ENCODE measurements at regions not wholly inside any gene's neighbourhood (a gene's known extent, or its start where the extent isn't known, plus 50 kb on each side); places are given as distances from the start of the nearest gene placed in this dataset.

DNA sequence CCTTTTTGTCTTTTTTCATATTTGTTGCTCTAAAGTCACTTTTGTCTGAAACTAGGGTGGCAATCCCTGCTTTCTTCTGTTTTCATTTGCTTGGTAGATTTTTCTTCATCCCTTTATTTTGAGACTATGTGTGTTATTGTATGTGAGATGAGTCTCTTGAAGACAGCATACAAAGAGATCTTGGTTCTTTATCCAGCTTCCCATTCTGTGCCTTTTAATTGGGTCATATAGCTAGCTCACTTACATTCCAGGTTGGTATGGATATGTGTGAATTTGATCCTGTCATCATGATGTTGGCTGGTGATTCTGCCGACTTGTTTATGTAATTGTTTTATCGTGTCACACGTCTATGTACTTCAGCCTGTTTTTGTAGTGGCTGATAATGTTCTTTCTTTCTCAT, 267.7 kb upstream of the MGAT4C start:
- no peak for DNase-seq (ENCODE audit: low read depth)
- TF ChIP-seq, protein P1, sequence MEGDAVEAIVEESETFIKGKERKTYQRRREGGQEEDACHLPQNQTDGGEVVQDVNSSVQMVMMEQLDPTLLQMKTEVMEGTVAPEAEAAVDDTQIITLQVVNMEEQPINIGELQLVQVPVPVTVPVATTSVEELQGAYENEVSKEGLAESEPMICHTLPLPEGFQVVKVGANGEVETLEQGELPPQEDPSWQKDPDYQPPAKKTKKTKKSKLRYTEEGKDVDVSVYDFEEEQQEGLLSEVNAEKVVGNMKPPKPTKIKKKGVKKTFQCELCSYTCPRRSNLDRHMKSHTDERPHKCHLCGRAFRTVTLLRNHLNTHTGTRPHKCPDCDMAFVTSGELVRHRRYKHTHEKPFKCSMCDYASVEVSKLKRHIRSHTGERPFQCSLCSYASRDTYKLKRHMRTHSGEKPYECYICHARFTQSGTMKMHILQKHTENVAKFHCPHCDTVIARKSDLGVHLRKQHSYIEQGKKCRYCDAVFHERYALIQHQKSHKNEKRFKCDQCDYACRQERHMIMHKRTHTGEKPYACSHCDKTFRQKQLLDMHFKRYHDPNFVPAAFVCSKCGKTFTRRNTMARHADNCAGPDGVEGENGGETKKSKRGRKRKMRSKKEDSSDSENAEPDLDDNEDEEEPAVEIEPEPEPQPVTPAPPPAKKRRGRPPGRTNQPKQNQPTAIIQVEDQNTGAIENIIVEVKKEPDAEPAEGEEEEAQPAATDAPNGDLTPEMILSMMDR (IDR thresholded peaks at IDR 0.05; ENCODE audit: insufficient read depth, low read depth, low read length, missing control alignments): no peak

DNA sequence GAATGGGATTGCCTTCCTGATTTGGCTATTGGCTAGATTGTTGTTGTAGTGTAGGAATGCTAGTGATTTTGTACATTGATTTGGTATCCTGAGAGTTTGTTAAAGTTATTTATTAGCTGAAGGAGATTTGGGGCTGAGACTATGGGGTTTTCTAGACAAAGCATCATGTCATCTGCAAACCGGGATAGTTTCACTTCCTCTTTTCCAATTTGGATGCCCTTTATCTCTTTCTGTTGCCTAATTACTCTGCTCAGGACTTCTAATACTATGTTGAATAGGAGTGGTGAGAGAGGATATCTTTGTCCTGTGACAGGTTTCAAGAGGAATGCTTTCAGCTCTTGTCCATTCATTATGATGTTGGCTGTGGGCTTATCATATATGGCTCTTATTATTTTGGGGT, 265.7 kb upstream of the MGAT4C start:
- TF ChIP-seq, protein P1 (IDR thresholded peaks at IDR 0.05; ENCODE audit: insufficient read depth, low read depth, low read length, missing control alignments): no peak
- H3K4me3 ChIP-seq (ENCODE audit: low read length): no peak overlapping the region

More for the DNA sequence above, 267.7 kb upstream of the MGAT4C start:
- no peak overlapping the region for H3K4me3 ChIP-seq (ENCODE audit: low read length)

DNA sequence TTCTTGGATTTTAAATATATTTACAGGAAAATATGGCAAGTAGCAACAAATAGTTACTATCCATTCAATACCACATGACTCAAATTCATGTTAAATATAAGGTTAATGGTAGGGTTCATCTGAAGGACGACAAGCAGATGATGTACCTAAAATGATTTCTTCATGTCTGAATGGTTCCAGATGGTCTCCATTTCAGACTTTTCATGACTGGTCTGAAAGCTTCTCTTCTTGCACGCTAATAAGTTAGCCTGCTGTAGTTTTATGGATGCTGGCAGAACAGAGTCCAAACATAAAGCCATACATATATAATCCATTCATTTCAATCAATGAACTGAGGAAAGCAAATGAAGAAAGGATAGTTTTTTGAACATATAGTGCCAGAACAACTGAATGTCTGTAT, 257.0 kb upstream of the MGAT4C start:
- H3K4me3 ChIP-seq (ENCODE audit: low read length): no peak overlapping the region
- TF ChIP-seq, protein P1 (IDR thresholded peaks at IDR 0.05; ENCODE audit: insufficient read depth, low read depth, low read length, missing control alignments): no peak
- no peak for DNase-seq (ENCODE audit: low read depth)

More for the DNA sequence above, 265.7 kb upstream of the MGAT4C start:
- no peak for DNase-seq (ENCODE audit: low read depth)

DNA sequence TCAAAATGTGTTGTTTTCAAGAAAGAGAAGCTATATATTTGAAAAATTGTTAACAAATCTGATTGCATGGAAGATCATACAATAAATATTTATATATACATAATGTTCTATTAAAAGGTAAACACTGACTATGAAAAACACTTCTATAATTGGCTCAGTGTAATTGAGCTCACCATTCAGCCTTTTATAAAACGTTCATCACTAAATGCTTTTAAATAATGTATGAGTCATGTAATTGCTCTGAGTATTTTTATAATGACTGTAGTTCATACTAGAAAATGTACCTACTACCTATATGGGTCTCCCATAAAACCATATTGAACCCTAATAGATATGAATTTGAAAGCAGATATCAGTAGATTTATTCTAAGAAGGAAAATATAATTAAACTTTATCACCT, 240.4 kb upstream of the MGAT4C start:
- DNase-seq (ENCODE audit: low read depth): peak; percentile 16
- TF ChIP-seq, protein P1 (IDR thresholded peaks at IDR 0.05; ENCODE audit: insufficient read depth, low read depth, low read length, missing control alignments): no peak
- H3K4me3 ChIP-seq (ENCODE audit: low read length): no peak overlapping the region

- no peak overlapping the region for H3K4me3 ChIP-seq (ENCODE audit: low read length)
- TF ChIP-seq, protein P1 (IDR thresholded peaks at IDR 0.05; ENCODE audit: insufficient read depth, low read depth, low read length, missing control alignments): no peak
Observed at GRCh38 chr12:86484473-86484872, 228.3 kb upstream of the MGAT4C start.

GRCh38 chr12:86473231-86473630, 217.0 kb upstream of the MGAT4C start:
- H3K4me3 ChIP-seq (ENCODE audit: low read length): no peak overlapping the region
- TF ChIP-seq, protein P1 (IDR thresholded peaks at IDR 0.05; ENCODE audit: insufficient read depth, low read depth, low read length, missing control alignments): no peak
- no peak for DNase-seq (ENCODE audit: low read depth)

More at GRCh38 chr12:86484473-86484872, 228.3 kb upstream of the MGAT4C start:
- no peak for DNase-seq (ENCODE audit: low read depth)

DNA sequence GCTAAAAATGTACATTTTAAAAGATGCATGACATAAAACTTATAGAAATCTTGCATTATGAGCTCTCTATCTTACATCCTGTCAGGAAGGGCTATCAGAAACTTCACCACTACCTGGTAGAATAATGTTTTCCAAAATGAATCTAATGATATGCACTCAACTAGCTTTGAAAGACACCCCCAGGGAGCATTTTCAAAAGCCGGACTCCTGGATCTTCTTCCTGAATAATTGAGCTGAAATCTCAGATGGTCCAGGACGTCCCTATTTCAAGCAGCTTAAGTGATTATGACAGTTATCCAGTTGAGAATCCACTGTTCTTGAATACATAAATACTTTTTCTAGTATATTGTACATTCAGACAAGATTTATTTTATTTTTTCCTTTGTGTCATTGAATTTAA, 200.6 kb upstream of the MGAT4C start:
- no peak overlapping the region for H3K4me3 ChIP-seq (ENCODE audit: low read length)
- no peak for DNase-seq (ENCODE audit: low read depth)
- TF ChIP-seq, protein P1 (IDR thresholded peaks at IDR 0.05; ENCODE audit: insufficient read depth, low read depth, low read length, missing control alignments): no peak
